A673 (cell line): ENCODE measurements at regions not wholly inside any gene's neighbourhood (a gene's known extent, or its start where the extent isn't known, plus 50 kb on each side); places are given as distances from the start of the nearest gene placed in this dataset.

Source experiments
- BruUV-seq: library from RNA; stranded (reverse); fragments of 400-500 nt; replicated peaks from 2 replicates; lab custom pipeline; 2021; lab: Mats Ljungman, UMichigan
- CTCF ChIA-PET: fragments of 300-600 bp; sonication (Branson Sonifier 250); formaldehyde crosslinking; loops from one replicate; lab custom pipeline; 2022; ENCODE audit warnings: antibody characterized with exemption; lab: Charles Lee
- POLR2A ChIA-PET: fragments of 300-600 bp; sonication (Branson Sonifier 250); formaldehyde crosslinking; loops from one replicate; lab custom pipeline; 2022; ENCODE audit warnings: antibody characterized with exemption; ENCODE audit not compliant: low non-redundant PET; lab: Charles Lee
- DNase-seq: peaks from one replicate; pipeline ENCODE4 v3.0.0-alpha.2; 2015; ENCODE audit warnings: low spot score
- H3K27ac ChIP-seq: fragments of 200-600 bp; sonication (generic); 2 replicates; pipeline ENCODE4 v1.5.1; 2016; ENCODE audit warnings: mixed run types, low read depth, mild to moderate bottlenecking, mixed read lengths, antibody characterized with exemption, low read length; ENCODE audit not compliant: poor library complexity, severe bottlenecking
- H3K27me3 ChIP-seq: fragments of 200-600 bp; sonication (generic); replicated peaks from 2 replicates; pipeline ENCODE4 v1.6.1; 2017; ENCODE audit warnings: mixed run types, low read depth, mild to moderate bottlenecking, mixed read lengths, antibody characterized with exemption, low read length; ENCODE audit not compliant: insufficient read depth, poor library complexity
- H3K36me3 ChIP-seq: fragments of 200-600 bp; sonication (generic); 2 replicates; pipeline ENCODE4 v1.6.1; 2016; ENCODE audit warnings: mixed run types, mild to moderate bottlenecking, mixed read lengths, antibody characterized with exemption, low read length; ENCODE audit not compliant: insufficient read depth, poor library complexity, severe bottlenecking
- H3K4me1 ChIP-seq: fragments of 200-600 bp; sonication (generic); 2 replicates; pipeline ENCODE4 v1.6.1; 2017; ENCODE audit warnings: mixed run types, mild to moderate bottlenecking, mixed read lengths, antibody characterized with exemption, low read length; ENCODE audit not compliant: insufficient read depth, poor library complexity, severe bottlenecking
- H3K4me3 ChIP-seq: fragments of 200-600 bp; sonication (generic); 2 replicates; pipeline ENCODE4 v1.5.1; 2016; ENCODE audit warnings: low read depth, mixed run types, mild to moderate bottlenecking, mixed read lengths, low read length; ENCODE audit not compliant: poor library complexity, severe bottlenecking
- H3K9me3 ChIP-seq: fragments of 200-600 bp; sonication (generic); 2 replicates; pipeline ENCODE4 v1.6.1; 2016; ENCODE audit warnings: mixed run types, low read depth, mild to moderate bottlenecking, mixed read lengths, antibody characterized with exemption, low read length; ENCODE audit not compliant: poor library complexity, severe bottlenecking
- EZH2 ChIP-seq: fragments of 200-600 bp; sonication (generic); IDR thresholded peaks from 2 replicates; pipeline ENCODE4 v1.6.1; 2017; ENCODE audit warnings: borderline replicate concordance, low read depth, mild to moderate bottlenecking, mixed read lengths, antibody characterized with exemption, low read length; ENCODE audit not compliant: poor library complexity, severe bottlenecking
- intact Hi-C: fragments of 100-400 bp; cut with micrococcal nuclease; formaldehyde crosslinking; loops from one replicate; pipeline ENCODE4 v1.10.0; 2022; ENCODE audit not compliant: unreplicated experiment
- TF ChIP-seq, protein P1 (sequence below): fragments of 300-800, 200-600 bp; sonication (generic); conservative IDR thresholded peaks from 2 replicates; pipeline ENCODE4 v1.5.1; 2017; ENCODE audit warnings: low read depth, mild to moderate bottlenecking, antibody characterized with exemption, low read length, moderate library complexity, mixed read lengths

DNA sequence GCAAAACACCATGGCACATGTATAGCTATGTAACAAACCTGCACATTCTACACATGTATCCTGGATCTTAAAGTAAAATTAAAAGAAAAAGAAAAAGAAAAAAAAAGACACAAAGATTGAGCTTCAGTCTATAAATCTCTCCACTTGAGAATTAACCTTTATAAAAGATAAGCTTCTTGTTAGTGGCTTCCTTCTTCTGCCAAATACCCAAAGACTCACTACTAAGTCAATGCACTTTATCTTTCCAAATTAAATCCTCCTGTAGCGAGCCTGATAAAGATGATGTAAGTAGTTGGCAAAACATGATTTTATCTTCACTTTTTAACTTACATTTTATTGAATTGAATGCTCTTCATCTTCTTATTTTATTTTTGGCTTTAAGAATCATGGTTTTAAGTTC lies 349.9 kb downstream of the TRIB2 start:
- intact Hi-C loops: no loop called here
- H3K27ac ChIP-seq: no peak overlapping the region
- no peak for DNase-seq
- no peak overlapping the region for H3K4me3 ChIP-seq
- no peaks in the 10 kb centered on the region for H3K4me1 ChIP-seq
- no TSS peak for BruUV-seq
- peaks cover 21% of the 10 kb centered on the region for H3K27me3 ChIP-seq
- TF ChIP-seq, protein P1, sequence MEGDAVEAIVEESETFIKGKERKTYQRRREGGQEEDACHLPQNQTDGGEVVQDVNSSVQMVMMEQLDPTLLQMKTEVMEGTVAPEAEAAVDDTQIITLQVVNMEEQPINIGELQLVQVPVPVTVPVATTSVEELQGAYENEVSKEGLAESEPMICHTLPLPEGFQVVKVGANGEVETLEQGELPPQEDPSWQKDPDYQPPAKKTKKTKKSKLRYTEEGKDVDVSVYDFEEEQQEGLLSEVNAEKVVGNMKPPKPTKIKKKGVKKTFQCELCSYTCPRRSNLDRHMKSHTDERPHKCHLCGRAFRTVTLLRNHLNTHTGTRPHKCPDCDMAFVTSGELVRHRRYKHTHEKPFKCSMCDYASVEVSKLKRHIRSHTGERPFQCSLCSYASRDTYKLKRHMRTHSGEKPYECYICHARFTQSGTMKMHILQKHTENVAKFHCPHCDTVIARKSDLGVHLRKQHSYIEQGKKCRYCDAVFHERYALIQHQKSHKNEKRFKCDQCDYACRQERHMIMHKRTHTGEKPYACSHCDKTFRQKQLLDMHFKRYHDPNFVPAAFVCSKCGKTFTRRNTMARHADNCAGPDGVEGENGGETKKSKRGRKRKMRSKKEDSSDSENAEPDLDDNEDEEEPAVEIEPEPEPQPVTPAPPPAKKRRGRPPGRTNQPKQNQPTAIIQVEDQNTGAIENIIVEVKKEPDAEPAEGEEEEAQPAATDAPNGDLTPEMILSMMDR: no peak
- TF ChIP-seq EZH2: no peak
- no peaks in the 10 kb centered on the region for H3K9me3 ChIP-seq
- no peaks in the 10 kb centered on the region for H3K36me3 ChIP-seq
- ChIA-PET CTCF (no interaction called here), POLR2A (no interaction called here)

GRCh38 chr2:13067508-13067907 lies 350.8 kb downstream of the TRIB2 start:
- no TSS peak for BruUV-seq
- Histone ChIP-seq H3K27me3 (peaks cover 21% of the 10 kb centered on the region), H3K4me1 (no peaks in the 10 kb centered on the region), H3K4me3 (no peak overlapping the region), H3K9me3 (no peaks in the 10 kb centered on the region), H3K27ac (no peak overlapping the region), H3K36me3 (no peaks in the 10 kb centered on the region)
- no peak for DNase-seq
- ChIA-PET POLR2A (no interaction called here), CTCF (no interaction called here)
- intact Hi-C loops: no loop called here
- TF ChIP-seq EZH2: no peak
- TF ChIP-seq, protein P1: no peak

DNA sequence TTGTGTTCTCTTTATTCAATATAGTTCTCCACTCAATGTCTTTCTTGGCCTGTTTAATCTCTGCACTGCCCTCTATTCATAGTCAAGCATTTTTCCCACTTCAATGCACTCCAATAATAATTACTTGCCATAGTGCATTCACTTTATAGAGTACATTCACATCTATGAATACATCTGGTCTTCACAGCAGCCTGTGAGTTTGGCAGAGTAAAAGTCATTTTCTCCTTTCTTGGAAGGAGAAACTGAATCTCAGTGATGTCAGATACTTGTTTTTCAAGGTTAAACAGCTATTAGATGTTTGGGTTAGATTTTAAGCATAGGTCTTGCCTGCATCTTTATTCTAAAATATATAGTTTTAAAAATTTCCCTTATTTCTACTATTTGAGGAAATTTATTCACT lies 373.2 kb downstream of the TRIB2 start:
- Histone ChIP-seq H3K36me3 (no peaks in the 10 kb centered on the region), H3K27ac (no peak overlapping the region), H3K27me3 (peaks cover 4% of the 10 kb centered on the region), H3K4me1 (no peaks in the 10 kb centered on the region), H3K4me3 (no peak overlapping the region), H3K9me3 (no peaks in the 10 kb centered on the region)
- no peak for TF ChIP-seq EZH2
- TF ChIP-seq, protein P1: no peak
- BruUV-seq: no TSS peak
- ChIA-PET POLR2A (no interaction called here), CTCF (no interaction called here)
- intact Hi-C loops: no loop called here
- DNase-seq: no peak
